Spleen (tissue), 7 donors: ENCODE measurements at regions not wholly inside any gene's neighbourhood (a gene's known extent, or its start where the extent isn't known, plus 50 kb on each side); places are given as distances from the start of the nearest gene placed in this dataset.

Experiments
- POLR2A ChIP-seq, 3 donors: fragments of 450-650 bp; IDR thresholded peaks; one replicate each; pipeline ENCODE4 v1.5.1; 2017; ENCODE audit warnings: antibody characterized with exemption in 3 of 3, mild to moderate bottlenecking in 1 of 3
- POLR2AphosphoS5 ChIP-seq, 3 donors: sonication (generic); formaldehyde crosslinking; IDR thresholded peaks; one replicate each; pipeline ENCODE4 v1.5.1; 2017; ENCODE audit warnings: antibody characterized with exemption in 3 of 3
- TF ChIP-seq, protein P1 (sequence below), 11 experiments: fragments of 200-600 bp in 7 of 11; fragments of 450-650 bp in 4 of 11; sonication (generic) in 4 of 11; IDR thresholded peaks in 8 of 11; conservative IDR thresholded peaks in 3 of 11; 1 replicate in 7 of 11; 2 replicates in 4 of 11; pipeline versions ENCODE4 v1.4.0 to v1.8.0; 2016 to 2021; ENCODE audit warnings: antibody characterized with exemption in 11 of 11, inconsistent platforms in 4 of 11, mild to moderate bottlenecking in 1 of 11
- donor health status: DM: no; HTN: no; CAD: no; lungs with moderate emphysema.
- donor health status: DM: no; HTN: no; CAD: no.
- donor health status: DM: no; HTN: no; CAD: no.

DNA sequence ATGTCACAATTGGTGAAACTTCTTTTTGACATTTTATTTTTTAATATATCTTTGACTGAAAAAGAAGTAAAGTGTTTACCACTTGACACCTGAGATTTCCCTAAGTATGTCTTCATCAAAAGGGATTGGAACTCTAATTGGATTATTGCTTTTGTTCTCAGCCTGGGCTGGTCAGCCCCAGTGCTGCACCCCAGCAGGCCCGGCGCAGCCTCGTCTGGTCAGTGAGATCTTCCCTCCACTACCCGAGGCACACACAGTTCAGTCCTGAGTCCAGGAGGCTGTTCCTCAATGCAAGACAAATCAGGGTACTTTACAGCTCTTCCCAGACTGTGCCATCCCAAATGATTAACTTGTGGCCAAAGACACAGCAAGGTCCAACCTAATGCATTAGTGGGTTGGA lies 146.9 kb upstream of the SEMA6D start:
- TF ChIP-seq, protein P1, sequence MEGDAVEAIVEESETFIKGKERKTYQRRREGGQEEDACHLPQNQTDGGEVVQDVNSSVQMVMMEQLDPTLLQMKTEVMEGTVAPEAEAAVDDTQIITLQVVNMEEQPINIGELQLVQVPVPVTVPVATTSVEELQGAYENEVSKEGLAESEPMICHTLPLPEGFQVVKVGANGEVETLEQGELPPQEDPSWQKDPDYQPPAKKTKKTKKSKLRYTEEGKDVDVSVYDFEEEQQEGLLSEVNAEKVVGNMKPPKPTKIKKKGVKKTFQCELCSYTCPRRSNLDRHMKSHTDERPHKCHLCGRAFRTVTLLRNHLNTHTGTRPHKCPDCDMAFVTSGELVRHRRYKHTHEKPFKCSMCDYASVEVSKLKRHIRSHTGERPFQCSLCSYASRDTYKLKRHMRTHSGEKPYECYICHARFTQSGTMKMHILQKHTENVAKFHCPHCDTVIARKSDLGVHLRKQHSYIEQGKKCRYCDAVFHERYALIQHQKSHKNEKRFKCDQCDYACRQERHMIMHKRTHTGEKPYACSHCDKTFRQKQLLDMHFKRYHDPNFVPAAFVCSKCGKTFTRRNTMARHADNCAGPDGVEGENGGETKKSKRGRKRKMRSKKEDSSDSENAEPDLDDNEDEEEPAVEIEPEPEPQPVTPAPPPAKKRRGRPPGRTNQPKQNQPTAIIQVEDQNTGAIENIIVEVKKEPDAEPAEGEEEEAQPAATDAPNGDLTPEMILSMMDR (IDR thresholded peaks at IDR 0.05 in 8 of 11, conservative IDR thresholded peaks at IDR 0.05 in 3 of 11): no peak
- no peak for TF ChIP-seq POLR2A (IDR thresholded peaks at IDR 0.05)
- no peak for TF ChIP-seq POLR2AphosphoS5 (IDR thresholded peaks at IDR 0.05)
